Liver (tissue), 8 donors: ENCODE measurements at regions not wholly inside any gene's neighbourhood (a gene's known extent, or its start where the extent isn't known, plus 50 kb on each side); places are given as distances from the start of the nearest gene placed in this dataset.

Experiments
- DNase-seq: peaks from one replicate; pipeline ENCODE4 v3.0.0-alpha.2; 2017; ENCODE audit warnings: low spot score
- H3K27ac ChIP-seq, 2 donors: one replicate each; pipeline ENCODE4 v1.7.0; 2013; ENCODE audit warnings: inconsistent platforms in 2 of 2, low read length in 2 of 2, control low read depth in 1 of 2, low read depth in 1 of 2, mild to moderate bottlenecking in 1 of 2
- H3K27me3 ChIP-seq, 4 donors: one replicate each; pipeline versions ENCODE4 v1.6.1 to v1.7.0; 2013; ENCODE audit warnings: low read length in 3 of 4, inconsistent platforms in 1 of 4, mild to moderate bottlenecking in 1 of 4, moderate library complexity in 1 of 4; ENCODE audit not compliant: control insufficient read depth in 4 of 4, insufficient read depth in 4 of 4
- H3K36me3 ChIP-seq, 4 donors: one replicate each; pipeline versions ENCODE4 v1.6.1 to v1.7.0; 2013; ENCODE audit warnings: low read length in 3 of 4, mild to moderate bottlenecking in 3 of 4, low read depth in 1 of 4, moderate library complexity in 1 of 4; ENCODE audit not compliant: control insufficient read depth in 4 of 4, insufficient read depth in 3 of 4
- H3K4me1 ChIP-seq, 4 donors: one replicate each; pipeline versions ENCODE4 v1.6.1 to v1.7.0; 2013; ENCODE audit warnings: low read length in 3 of 4, mild to moderate bottlenecking in 3 of 4, moderate library complexity in 1 of 4; ENCODE audit not compliant: control insufficient read depth in 4 of 4, insufficient read depth in 4 of 4
- H3K4me3 ChIP-seq, 3 donors: one replicate each; pipeline versions ENCODE4 v1.6.1 to v1.7.0; 2013; ENCODE audit warnings: low read length in 3 of 3, control low read depth in 1 of 3, low read depth in 1 of 3, mild to moderate bottlenecking in 1 of 3
- H3K9ac ChIP-seq, 2 donors: one replicate each; pipeline ENCODE4 v1.7.0; 2013; ENCODE audit warnings: low read length in 2 of 2, mild to moderate bottlenecking in 2 of 2, moderate library complexity in 2 of 2, control low read depth in 1 of 2, low read depth in 1 of 2
- H3K9me3 ChIP-seq, 4 donors: one replicate each; pipeline versions ENCODE4 v1.6.1 to v1.7.0; 2013; ENCODE audit warnings: low read length in 3 of 4; ENCODE audit not compliant: control insufficient read depth in 4 of 4
- EGR1 ChIP-seq, 2 donors: IDR thresholded peaks; 2 replicates each; pipeline ENCODE4 v1.6.1; 2016 to 2018; ENCODE audit warnings: antibody characterized with exemption in 2 of 2, low read depth in 2 of 2
- FOXA1 ChIP-seq: IDR thresholded peaks from 2 replicates; pipeline ENCODE4 v1.6.1; 2016; ENCODE audit warnings: antibody characterized with exemption
- FOXA2 ChIP-seq: IDR thresholded peaks from 2 replicates; pipeline ENCODE4 v1.6.1; 2016; ENCODE audit warnings: antibody characterized with exemption
- GABPA ChIP-seq, 2 donors: IDR thresholded peaks in 1 of 2; conservative IDR thresholded peaks in 1 of 2; 2 replicates each; pipeline ENCODE4 v1.6.1; 2016; ENCODE audit warnings: antibody characterized with exemption in 2 of 2, mild to moderate bottlenecking in 1 of 2, moderate library complexity in 1 of 2
- HNF4A ChIP-seq, 2 donors: conservative IDR thresholded peaks; 2 replicates each; pipeline ENCODE4 v1.6.1; 2016; ENCODE audit warnings: antibody characterized with exemption in 2 of 2, mild to moderate bottlenecking in 2 of 2
- HNF4G ChIP-seq: IDR thresholded peaks from 2 replicates; pipeline ENCODE4 v1.6.1; 2016; ENCODE audit warnings: antibody characterized with exemption
- JUND ChIP-seq, 2 donors: IDR thresholded peaks; 2 replicates each; pipeline ENCODE4 v1.6.1; 2016; ENCODE audit warnings: antibody characterized with exemption in 2 of 2
- NR2F2 ChIP-seq: IDR thresholded peaks from 2 replicates; pipeline ENCODE4 v1.6.1; 2016; ENCODE audit warnings: antibody characterized with exemption
- RAD21 ChIP-seq, 2 donors: IDR thresholded peaks; 2 replicates each; pipeline ENCODE4 v1.6.1; 2016; ENCODE audit warnings: antibody characterized with exemption in 2 of 2, mild to moderate bottlenecking in 2 of 2
- RXRA ChIP-seq, 2 donors: IDR thresholded peaks; 2 replicates each; pipeline ENCODE4 v1.6.1; 2017 to 2018; ENCODE audit warnings: antibody characterized with exemption in 2 of 2, mild to moderate bottlenecking in 1 of 2
- SP1 ChIP-seq: IDR thresholded peaks from 2 replicates; pipeline ENCODE4 v1.6.1; 2018; ENCODE audit warnings: antibody characterized with exemption, mild to moderate bottlenecking
- TAF1 ChIP-seq: conservative IDR thresholded peaks from 2 replicates; pipeline ENCODE4 v1.6.1; 2016; ENCODE audit warnings: antibody characterized with exemption, mild to moderate bottlenecking
- YY1 ChIP-seq: IDR thresholded peaks from 2 replicates; pipeline ENCODE4 v1.6.1; 2016; ENCODE audit warnings: antibody characterized with exemption, mild to moderate bottlenecking
- WGBS: extraction: QIAGEN DNeasy Blood & Tissue Kit; methylation state at CpG from one replicate; pipeline ENCODE4 v1.1.7; 2013; 5-methylcytosine and 5-hydroxymethylcytosine counted together
- TF ChIP-seq, protein P1 (sequence below): fragments of 150-350 bp; IDR thresholded peaks from 2 replicates; pipeline ENCODE4 v1.5.1; 2017; ENCODE audit warnings: improper control_type of control experiment, low read depth, low read length; ENCODE audit not compliant: missing input control
- TF ChIP-seq, protein P2 (sequence below): IDR thresholded peaks from 2 replicates; pipeline ENCODE4 v1.6.1; 2016; ENCODE audit warnings: antibody characterized with exemption
- TF ChIP-seq, protein P3 (sequence below): IDR thresholded peaks from 2 replicates; pipeline ENCODE4 v1.6.1; 2016; ENCODE audit warnings: antibody characterized with exemption
- TF ChIP-seq, protein P4 (sequence below): IDR thresholded peaks from 2 replicates; pipeline ENCODE4 v1.6.1; 2016; ENCODE audit warnings: antibody characterized with exemption
- TF ChIP-seq, protein P5 (sequence below): IDR thresholded peaks from 2 replicates; pipeline ENCODE4 v1.6.1; 2016; ENCODE audit warnings: antibody characterized with exemption, mild to moderate bottlenecking
- donor health status: healthy.
- donor health status: healthy.
- donor health status: healthy.
- donor health status: healthy.
- donor health status: healthy.

DNA sequence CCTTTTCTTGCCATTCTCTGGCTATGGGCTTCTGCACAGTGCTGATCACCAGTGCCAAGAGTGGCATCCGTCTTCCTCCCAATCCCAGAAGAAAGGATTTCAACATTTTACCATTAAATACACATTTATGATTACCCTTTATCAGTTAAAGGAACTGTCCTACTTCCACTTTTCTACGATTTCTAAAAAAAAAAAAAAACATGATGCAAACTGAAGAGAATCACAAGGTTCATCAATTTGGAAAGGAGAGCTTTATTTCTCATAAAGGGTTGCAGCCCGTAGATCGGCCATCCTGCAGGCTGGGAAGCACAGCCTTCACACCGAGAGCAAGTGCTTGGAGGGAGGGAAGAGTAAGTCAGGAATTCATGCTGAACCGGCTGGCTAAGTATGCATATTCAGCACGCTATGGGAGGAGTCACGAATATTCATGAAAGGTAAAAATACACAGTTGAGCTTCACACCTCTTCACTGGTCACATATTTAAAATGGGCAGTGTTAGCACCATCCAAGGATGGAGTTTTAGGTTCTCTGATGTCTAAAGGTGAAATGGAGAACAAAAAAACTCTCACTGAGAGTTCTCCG is 52.5 kb upstream of the SEMA4D start:
- no peak overlapping the region for H3K4me3 ChIP-seq
- no peaks in the 10 kb centered on the region for H3K27me3 ChIP-seq
- H3K9ac ChIP-seq = no peak overlapping the region
- H3K36me3 ChIP-seq = no peaks in the 10 kb centered on the region
- DNase-seq = no peak
- 67% methylated on average over 9 of the region's 9 CpGs for WGBS
- TF ChIP-seq YY1 = no peak
- TF ChIP-seq FOXA2 = no peak
- TF ChIP-seq RAD21 (IDR thresholded peaks at IDR 0.05) = no peak
- no peak for TF ChIP-seq GABPA (IDR thresholded peaks at IDR 0.05 in 1 of 2, conservative IDR thresholded peaks at IDR 0.05 in 1 of 2)
- TF ChIP-seq HNF4G = no peak
- TF ChIP-seq, protein P1, sequence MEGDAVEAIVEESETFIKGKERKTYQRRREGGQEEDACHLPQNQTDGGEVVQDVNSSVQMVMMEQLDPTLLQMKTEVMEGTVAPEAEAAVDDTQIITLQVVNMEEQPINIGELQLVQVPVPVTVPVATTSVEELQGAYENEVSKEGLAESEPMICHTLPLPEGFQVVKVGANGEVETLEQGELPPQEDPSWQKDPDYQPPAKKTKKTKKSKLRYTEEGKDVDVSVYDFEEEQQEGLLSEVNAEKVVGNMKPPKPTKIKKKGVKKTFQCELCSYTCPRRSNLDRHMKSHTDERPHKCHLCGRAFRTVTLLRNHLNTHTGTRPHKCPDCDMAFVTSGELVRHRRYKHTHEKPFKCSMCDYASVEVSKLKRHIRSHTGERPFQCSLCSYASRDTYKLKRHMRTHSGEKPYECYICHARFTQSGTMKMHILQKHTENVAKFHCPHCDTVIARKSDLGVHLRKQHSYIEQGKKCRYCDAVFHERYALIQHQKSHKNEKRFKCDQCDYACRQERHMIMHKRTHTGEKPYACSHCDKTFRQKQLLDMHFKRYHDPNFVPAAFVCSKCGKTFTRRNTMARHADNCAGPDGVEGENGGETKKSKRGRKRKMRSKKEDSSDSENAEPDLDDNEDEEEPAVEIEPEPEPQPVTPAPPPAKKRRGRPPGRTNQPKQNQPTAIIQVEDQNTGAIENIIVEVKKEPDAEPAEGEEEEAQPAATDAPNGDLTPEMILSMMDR = no peak
- TF ChIP-seq, protein P2, sequence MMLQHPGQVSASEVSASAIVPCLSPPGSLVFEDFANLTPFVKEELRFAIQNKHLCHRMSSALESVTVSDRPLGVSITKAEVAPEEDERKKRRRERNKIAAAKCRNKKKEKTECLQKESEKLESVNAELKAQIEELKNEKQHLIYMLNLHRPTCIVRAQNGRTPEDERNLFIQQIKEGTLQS = no peak
- TF ChIP-seq NR2F2 = no peak
- TF ChIP-seq EGR1 (IDR thresholded peaks at IDR 0.05; ENCODE audit: low read depth in 2 of 2) = no peak
- no peak for TF ChIP-seq HNF4A (conservative IDR thresholded peaks at IDR 0.05)
- no peak for TF ChIP-seq SP1
- TF ChIP-seq TAF1 = no peak
- TF ChIP-seq, protein P3, sequence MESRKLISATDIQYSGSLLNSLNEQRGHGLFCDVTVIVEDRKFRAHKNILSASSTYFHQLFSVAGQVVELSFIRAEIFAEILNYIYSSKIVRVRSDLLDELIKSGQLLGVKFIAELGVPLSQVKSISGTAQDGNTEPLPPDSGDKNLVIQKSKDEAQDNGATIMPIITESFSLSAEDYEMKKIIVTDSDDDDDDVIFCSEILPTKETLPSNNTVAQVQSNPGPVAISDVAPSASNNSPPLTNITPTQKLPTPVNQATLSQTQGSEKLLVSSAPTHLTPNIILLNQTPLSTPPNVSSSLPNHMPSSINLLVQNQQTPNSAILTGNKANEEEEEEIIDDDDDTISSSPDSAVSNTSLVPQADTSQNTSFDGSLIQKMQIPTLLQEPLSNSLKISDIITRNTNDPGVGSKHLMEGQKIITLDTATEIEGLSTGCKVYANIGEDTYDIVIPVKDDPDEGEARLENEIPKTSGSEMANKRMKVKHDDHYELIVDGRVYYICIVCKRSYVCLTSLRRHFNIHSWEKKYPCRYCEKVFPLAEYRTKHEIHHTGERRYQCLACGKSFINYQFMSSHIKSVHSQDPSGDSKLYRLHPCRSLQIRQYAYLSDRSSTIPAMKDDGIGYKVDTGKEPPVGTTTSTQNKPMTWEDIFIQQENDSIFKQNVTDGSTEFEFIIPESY = no peak
- TF ChIP-seq, protein P4, sequence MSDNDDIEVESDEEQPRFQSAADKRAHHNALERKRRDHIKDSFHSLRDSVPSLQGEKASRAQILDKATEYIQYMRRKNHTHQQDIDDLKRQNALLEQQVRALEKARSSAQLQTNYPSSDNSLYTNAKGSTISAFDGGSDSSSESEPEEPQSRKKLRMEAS = no peak
- no peak for TF ChIP-seq RXRA (IDR thresholded peaks at IDR 0.05)
- no peak for TF ChIP-seq FOXA1
- TF ChIP-seq, protein P5, sequence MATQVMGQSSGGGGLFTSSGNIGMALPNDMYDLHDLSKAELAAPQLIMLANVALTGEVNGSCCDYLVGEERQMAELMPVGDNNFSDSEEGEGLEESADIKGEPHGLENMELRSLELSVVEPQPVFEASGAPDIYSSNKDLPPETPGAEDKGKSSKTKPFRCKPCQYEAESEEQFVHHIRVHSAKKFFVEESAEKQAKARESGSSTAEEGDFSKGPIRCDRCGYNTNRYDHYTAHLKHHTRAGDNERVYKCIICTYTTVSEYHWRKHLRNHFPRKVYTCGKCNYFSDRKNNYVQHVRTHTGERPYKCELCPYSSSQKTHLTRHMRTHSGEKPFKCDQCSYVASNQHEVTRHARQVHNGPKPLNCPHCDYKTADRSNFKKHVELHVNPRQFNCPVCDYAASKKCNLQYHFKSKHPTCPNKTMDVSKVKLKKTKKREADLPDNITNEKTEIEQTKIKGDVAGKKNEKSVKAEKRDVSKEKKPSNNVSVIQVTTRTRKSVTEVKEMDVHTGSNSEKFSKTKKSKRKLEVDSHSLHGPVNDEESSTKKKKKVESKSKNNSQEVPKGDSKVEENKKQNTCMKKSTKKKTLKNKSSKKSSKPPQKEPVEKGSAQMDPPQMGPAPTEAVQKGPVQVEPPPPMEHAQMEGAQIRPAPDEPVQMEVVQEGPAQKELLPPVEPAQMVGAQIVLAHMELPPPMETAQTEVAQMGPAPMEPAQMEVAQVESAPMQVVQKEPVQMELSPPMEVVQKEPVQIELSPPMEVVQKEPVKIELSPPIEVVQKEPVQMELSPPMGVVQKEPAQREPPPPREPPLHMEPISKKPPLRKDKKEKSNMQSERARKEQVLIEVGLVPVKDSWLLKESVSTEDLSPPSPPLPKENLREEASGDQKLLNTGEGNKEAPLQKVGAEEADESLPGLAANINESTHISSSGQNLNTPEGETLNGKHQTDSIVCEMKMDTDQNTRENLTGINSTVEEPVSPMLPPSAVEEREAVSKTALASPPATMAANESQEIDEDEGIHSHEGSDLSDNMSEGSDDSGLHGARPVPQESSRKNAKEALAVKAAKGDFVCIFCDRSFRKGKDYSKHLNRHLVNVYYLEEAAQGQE = no peak
- TF ChIP-seq JUND (IDR thresholded peaks at IDR 0.05) = no peak
- no peak overlapping the region for H3K27ac ChIP-seq
- peaks cover 0 to 1% (median 0%) of the 10 kb centered on the region in 4 donors for H3K4me1 ChIP-seq
- peaks cover 0 to 2% (median 0%) of the 10 kb centered on the region in 4 donors for H3K9me3 ChIP-seq
